ENCODE measurements at regions not wholly inside any gene's neighbourhood (a gene's known extent, or its start where the extent isn't known, plus 50 kb on each side); places are given as distances from the start of the nearest gene placed in this dataset.

GRCh38 chr11:110935018-110935640 lies 222.9 kb upstream of the ARHGAP20 start:
- Histone ChIP-seq H3K56ac (ENCODE audit: insufficient read length, low read depth, low read length) (no peak overlapping the region), H2BK12ac (ENCODE audit: insufficient read length, low read depth, low read length) (no peak overlapping the region), H3K27me3 (ENCODE audit: insufficient read depth, low read length) (no peaks in the 10 kb centered on the region), H2BK120ac (ENCODE audit: low read depth, low read length, poor library complexity, severe bottlenecking) (no peak overlapping the region), H3K27ac (ENCODE audit: insufficient read length, low read depth, low read length) (no peak overlapping the region), H3K79me1 (ENCODE audit: insufficient read depth, low read depth, low read length, poor library complexity, severe bottlenecking) (no peaks in the 10 kb centered on the region), H2AFZ (ENCODE audit: low read length) (no peak overlapping the region), H4K5ac (ENCODE audit: insufficient read length, low read depth, low read length) (no peak overlapping the region), H3K18ac (ENCODE audit: insufficient read length, low read depth, low read length) (no peak overlapping the region), H3K4me1 (ENCODE audit: insufficient read depth, low read length) (no peaks in the 10 kb centered on the region), H2BK20ac (ENCODE audit: low read depth, low read length, poor library complexity, severe bottlenecking) (no peak overlapping the region), H3K9ac (ENCODE audit: extremely low read depth, insufficient read length, low read length) (no peak overlapping the region), H3K9me3 (ENCODE audit: control insufficient read depth, low read depth, low read length) (no peaks in the 10 kb centered on the region), H4K20me1 (ENCODE audit: control insufficient read depth, insufficient read depth, insufficient read length) (no peaks in the 10 kb centered on the region), H3K14ac (ENCODE audit: insufficient read depth, low read length) (no peak overlapping the region), H3T11ph (ENCODE audit: low read length) (no peak overlapping the region), H3K4ac (ENCODE audit: low read depth, low read length) (no peak overlapping the region), H2BK15ac (ENCODE audit: low read depth, low read length) (no peak overlapping the region), H2AK5ac (ENCODE audit: insufficient read length, low read length) (no peak overlapping the region), H4K8ac (replicated peaks; ENCODE audit: insufficient read length, low read depth, low read length) (no peak overlapping the region), H3K23me2 (ENCODE audit: insufficient read length, low read depth, low read length, poor library complexity, severe bottlenecking) (no peaks in the 10 kb centered on the region), H4K91ac (ENCODE audit: insufficient read length, low read depth, low read length) (no peak overlapping the region), H3K23ac (ENCODE audit: insufficient read length, low read depth, low read length) (no peak overlapping the region), H3K4me2 (ENCODE audit: insufficient read depth, insufficient read length, low read length) (no peak overlapping the region), H2BK5ac (ENCODE audit: insufficient read length, low read length) (no peak overlapping the region), H3K79me2 (ENCODE audit: insufficient read depth, low read length) (no peaks in the 10 kb centered on the region)
- Mint-ChIP-seq H3K27ac (no peak overlapping the region), H3K36me3 (ENCODE audit: insufficient read depth in 1 of 3, low read depth in 3 of 3) (no peaks in the 10 kb centered on the region), H3K4me1 (peaks cover 0 to 2% of the 10 kb centered on the region in 2 experiments; a peak in 1 of 4 replicates), H3K9me3 (no peaks in the 10 kb centered on the region), H3K27me3 (ENCODE audit: low read depth) (no peaks in the 10 kb centered on the region; the same call in 1 of the 2 replicates), H3K4me3 (no peak overlapping the region)
- no peak for DNase-seq
- TF ChIP-seq CTCF (conservative IDR thresholded peaks at IDR 0.05), result no peak
- no CpG with 5 or more reads among the region's 2 CpGs for WGBS (ENCODE audit: extremely low coverage, insufficient read length, low lambda C conversion rate)
